SU-DHL-6 (cell line): ENCODE measurements at regions not wholly inside any gene's neighbourhood (a gene's known extent, or its start where the extent isn't known, plus 50 kb on each side); places are given as distances from the start of the nearest gene placed in this dataset.

ENCODE experiments used
- CTCF ChIP-seq: fragments of 200-600 bp; sonication (generic); IDR thresholded peaks from one replicate; pipeline ENCODE4 v1.5.1; 2017; ENCODE audit warnings: antibody characterized with exemption, mild to moderate bottlenecking, low read length, moderate library complexity; ENCODE audit not compliant: insufficient read depth, poor library complexity, severe bottlenecking
- EZH2phosphoT487 ChIP-seq: fragments of 200-600 bp; sonication (generic), shearing (Covaris generic); conservative IDR thresholded peaks from 2 replicates; pipeline ENCODE4 v1.6.1; 2018; ENCODE audit warnings: mild to moderate bottlenecking, antibody characterized with exemption, low read length, moderate library complexity, mixed read lengths

GRCh38 chr6:6826961-6827360, 238.4 kb downstream of the LY86 start:
- TF ChIP-seq CTCF (no peak), EZH2phosphoT487 (no peak)
